Activated T-helper 1 cell treated with anti-CD3 and anti-CD28 coated beads, Interleukin-2, amount 50 U/mL, for 16 hours (primary cell): ENCODE measurements at regions not wholly inside any gene's neighbourhood (a gene's known extent, or its start where the extent isn't known, plus 50 kb on each side); places are given as distances from the start of the nearest gene placed in this dataset.
"Not testable (repeated sequence)": the region's sequence is repeated elsewhere in the genome, so short reads cannot be mapped to it uniquely, and the experiment has no call there.

ENCODE experiments used
- DNase-seq, 2 donors: peaks; one replicate each; pipeline ENCODE4 v3.0.0-alpha.2; 2020; ENCODE audit warnings: low read depth in 1 of 2, low spot score in 1 of 2

DNA sequence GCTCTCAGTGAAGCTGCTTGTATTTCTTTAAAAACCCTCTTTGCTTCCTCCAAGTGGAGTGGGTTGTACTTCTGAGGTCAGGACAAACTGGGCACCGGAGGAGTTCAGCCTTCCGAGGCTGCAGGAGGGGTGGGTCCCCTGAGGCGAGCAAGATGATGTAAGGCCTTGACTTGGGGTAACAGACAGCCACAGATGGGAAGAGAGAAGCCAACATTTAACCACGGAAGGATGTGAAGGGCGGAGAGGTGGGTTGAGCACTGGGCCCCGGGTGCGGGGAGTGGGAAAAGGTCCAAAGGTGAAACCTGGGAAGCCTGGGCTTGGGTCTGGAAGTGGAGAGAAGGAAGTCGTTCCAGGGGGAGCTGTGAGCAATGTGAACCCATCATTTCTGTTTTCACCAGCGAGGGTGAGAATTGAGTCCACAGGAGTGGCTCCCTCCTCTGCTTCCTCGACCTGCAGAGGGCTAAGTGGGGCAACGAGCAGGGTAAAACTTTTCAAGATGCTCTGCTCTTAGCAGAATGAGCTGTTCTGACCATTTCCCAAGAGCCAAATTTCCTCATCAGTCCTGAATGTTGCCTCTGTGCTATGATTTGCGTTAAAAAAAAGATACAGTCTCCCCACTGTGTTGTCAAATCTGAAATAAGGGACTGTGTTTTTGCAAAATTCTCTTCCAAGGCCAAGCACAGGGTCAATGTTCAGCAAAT is 137.7 kb upstream of the CRHR1 start:
- DNase-seq: no peak

DNA sequence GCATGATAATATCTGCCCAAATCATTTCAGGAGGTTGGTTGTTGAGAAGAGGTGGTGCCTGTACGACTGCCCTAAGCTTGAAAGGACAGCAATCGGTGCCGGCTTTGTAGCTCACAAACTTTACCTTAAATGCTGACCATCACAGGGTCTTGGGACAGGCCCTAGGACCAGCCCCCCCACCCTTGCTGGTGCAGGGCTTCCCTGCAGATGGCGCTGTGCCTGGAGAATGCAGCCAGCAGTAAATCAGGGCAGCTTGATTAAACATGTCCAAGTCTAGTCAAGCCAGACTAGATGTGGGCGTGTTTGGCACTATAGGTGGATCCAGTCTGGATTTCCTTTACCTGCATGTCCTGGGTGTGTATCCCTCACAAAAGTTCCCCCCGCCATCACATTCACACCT is 135.5 kb upstream of the CRHR1 start:
- no peak for DNase-seq

DNA sequence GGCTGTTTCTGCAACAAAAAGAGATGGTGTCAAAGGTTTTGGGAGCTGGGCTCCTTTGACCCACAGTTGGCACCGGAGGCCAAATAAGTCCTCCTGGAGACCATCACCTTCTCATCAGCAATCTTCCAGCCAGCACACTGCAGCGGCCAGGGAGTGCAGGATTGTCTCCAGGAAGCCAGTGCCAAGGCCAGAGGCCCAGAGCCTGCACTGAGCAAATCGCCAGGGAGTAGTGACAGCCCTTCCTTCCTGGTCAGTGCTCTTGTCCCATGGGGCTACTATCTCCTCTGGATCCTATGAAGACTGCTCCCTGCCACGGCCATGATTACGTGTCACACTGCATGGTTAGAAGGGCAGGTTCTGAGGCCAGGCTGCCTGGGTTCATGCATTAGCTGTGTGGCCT is 134.3 kb upstream of the CRHR1 start:
- DNase-seq: no peak

DNA sequence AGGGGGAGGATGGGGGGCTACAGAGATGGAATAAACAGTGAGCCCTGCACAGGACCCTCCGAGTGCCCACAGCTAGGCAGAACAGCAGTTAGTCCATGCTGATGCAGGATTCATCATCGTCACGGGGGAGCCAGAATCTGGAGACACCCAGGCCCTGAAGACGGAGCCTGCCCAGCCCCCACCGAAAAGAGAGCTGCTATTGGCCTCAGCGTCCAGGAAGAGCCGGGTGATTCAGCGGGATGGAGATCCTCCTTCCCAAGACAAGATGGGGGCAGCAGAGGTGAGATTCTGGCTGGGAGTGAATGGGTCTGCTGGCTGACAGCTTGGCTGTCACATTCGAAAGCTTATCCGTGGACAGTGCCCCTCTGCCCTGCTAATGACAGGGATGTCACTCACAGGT is 133.6 kb upstream of the CRHR1 start:
- no peak for DNase-seq

DNA sequence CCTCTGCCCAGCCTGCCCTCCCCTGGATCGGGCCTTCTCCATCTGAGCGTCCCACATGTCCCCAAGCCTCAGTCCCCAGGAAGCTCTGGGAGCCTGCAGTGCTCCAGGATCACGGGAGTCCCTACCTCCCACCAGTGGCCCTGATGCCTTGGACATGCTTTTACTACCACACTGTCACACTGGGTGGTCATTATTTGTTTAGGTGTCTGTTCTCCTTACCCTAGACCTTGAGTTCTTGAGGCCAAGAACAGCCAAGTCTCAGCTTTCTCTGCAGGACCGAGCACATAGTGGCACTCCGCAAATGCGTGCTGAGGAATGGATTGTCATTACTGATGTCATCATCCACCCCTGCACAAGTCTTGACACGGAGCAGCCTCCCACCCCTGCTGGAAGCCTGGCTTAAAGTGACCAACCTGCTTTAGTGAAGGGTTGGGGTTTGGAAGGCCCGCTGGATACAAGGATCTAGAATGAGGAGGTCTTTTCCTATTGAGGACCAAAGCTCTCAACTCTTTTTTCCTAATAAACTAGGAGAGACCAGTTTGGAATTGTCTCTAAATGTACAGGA is 132.9 kb upstream of the CRHR1 start:
- DNase-seq: no peak

DNA sequence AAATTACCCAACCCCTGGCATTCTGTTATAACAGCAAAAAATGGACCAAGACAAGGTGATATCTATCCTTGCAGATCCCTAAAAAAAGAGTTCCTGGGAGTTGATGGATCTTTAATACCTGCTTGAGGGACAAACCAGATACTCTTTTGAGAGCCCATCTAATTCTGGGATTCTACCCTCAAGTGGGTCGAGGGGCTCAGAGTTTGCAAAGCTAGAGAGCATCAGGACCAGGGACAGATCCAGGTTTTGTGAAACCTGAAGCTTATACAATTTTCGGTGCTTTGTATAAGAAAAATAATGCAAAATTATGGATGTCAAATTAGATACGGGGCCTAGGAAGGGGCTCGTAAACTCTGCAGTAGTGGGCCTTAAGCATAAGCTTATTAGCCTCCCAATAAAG is 130.5 kb upstream of the CRHR1 start:
- no peak for DNase-seq

DNA sequence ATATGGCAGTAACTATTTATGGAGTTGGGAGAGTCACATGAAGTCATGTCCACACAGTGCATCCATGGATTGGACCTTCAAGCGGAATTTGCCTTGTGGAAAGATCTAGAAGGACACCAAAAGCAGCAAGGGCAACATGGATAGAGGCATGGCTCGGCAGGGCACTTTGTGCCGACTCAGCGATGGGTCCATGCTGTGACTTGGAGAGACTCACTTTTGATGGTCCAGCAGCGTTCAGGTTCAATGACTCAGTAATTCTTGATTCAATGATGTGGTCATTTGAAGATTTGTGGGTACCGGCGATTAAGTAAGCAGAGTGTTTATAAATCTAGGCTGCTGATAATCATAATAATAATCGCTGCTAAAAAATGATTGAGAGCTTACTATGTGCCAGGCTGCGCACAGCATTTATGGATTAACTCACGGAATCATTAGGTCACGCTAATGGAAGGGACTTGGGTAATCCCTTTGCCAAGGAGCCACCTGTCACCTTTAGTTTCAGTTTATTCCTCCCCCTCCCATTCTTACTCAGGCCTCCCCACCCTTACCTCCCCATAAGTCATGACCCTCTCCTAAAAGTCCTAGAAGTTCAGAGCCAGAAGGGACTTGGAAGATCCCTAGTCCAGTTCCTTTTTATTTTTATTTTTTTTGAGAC is 127.5 kb upstream of the CRHR1 start:
- no peak for DNase-seq

DNA sequence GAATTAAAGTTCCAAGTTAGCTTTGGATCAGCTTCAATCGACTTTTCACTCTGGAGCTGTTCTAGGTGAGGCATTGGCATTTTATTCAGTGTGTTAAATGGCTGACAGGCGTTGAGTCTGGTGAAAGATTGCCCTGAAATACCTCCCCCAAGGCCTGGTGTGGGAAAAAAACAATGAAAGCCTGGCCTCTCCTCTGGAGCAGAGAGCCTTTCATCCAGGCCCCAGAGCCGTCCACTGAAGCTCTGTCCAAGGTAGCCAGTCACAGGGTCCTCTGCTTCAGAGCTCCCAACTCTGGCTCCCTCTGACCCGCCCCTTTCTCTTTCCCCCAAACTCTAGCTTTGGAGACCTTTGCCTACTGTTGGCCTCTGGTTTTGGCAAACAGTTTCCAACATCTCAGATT is 123.6 kb upstream of the CRHR1 start:
- no peak for DNase-seq

DNA sequence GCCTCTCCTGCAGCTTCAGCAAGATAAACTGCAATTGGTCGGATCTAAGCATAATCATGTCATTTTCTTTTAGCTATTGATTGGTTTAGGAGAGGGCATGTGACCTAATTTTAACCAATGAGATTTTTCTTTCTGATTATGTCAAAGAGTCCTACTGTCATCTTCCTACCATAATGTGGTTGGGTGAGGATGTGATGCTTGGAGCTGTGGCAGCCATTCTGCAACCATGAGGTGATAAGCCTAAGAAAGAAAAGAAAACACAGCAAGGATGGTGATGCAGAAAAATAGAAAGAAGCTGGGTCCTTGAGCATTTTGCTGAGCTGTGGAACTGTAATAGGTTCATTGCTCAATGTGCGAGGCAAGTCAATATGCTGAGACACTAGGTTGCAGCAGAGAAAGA is 121.7 kb upstream of the CRHR1 start:
- no peak for DNase-seq

DNA sequence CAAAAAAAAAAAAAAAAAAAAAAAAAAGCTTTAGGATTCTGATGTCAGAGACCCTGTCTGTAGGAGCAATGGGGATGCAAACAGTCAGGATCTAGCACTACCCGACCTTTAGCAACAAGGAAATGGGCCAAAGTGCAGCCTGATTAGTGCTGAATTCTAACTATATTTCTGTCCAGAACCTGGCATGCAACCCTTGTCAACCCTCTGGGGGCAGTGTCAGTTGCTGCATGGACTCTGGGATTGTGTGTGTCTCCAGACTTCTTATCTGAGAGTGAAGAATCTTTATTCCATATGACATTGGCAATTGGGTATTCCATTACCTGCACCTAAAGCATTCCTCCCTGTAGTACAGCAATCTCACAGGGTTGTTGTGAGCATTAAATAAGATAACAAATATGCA is 120.3 kb upstream of the CRHR1 start:
- no peak for DNase-seq

DNA sequence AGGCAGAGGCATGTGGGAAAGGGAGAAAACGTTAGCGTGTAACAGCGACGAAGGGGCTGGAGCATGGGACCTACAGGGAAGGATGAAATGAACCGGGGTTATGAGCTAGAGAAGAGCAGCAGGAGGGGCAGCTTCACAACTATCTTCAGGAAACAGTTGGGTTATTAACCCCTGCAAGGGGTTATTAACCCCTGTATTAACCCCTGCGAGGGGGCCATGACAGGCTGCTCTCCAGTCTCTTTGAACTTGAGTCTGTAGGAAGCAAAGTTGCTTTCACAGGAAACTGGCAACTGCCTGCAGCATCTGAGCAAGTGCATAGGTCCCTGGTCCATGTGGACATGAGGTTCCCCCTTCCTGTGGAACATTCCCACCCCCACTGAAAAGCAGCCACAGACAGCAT is 119.2 kb upstream of the CRHR1 start:
- DNase-seq: no peak

DNA sequence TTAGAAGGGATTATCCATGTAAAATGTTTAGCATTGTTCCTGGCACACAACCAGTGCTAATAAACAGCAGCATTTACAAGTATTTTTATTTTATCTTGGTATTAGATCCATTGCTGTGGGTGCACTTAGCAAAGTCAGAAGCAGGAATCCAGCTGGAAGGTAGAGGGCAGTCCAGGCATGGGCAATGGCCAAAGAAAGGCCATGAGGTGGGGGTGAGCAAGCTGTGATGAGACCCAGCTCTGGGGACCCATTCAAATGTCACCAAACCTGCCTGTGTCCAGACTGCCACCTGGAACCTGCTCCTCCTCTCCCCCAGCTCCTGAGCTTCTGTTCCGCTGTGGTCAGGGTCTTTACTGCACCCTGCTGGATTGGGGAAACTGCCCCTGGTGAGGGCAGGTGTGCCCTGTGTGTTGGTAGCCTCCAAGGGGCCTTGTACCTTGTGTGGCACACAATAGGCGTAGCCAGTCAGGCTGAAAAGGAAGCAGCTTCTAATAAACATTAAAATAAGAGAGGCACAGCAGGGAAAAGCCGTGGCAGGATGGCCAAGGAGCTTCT is 118.0 kb upstream of the CRHR1 start:
- no peak for DNase-seq

DNA sequence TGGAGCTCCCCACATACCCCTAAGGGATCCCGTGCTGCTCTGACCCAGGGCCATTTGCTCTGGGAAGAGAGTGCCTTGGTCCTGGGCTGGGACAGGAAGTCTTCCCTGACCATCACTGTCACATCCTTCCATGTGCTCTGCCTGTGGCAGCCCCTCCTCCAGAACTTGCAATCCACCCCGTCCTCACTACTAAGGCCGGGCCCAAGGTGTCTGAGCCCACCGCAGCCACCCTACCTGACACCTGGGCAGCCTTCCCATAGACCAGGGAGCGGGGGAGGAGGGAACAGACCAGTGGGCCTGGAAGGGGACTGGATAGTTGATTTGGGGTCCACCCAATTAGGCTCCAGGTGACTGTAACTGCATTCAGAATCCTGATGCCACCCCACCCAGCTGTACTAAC is 117.5 kb upstream of the CRHR1 start:
- DNase-seq: no peak

DNA sequence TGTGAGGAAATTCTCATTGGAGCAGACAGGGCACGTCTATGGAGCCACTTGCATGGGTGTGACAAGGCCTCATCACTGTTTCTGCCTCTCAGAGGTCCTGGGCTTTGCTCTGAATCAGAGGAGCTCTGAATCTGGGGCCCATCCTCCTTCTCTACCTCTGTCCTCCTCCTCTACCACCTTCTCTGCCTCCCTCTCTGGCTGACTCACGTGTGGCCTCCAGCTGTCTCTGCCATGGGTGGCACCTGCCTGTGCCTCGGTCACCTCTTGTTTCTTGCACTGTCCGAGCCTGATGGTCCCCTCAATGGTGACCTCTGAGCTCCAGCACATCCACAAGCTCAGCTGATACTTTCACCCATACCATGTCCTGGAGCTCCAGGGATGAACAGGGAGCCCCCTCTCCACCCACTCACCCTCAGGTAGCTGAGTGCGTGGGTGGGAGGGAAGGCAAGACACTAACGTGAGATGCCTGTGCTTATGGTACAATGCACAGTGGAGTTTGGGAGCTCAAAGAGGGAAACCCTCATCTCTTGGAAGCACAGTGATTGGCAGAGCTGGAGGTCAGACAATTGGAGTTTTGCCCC is 116.4 kb upstream of the CRHR1 start:
- no peak for DNase-seq

DNA sequence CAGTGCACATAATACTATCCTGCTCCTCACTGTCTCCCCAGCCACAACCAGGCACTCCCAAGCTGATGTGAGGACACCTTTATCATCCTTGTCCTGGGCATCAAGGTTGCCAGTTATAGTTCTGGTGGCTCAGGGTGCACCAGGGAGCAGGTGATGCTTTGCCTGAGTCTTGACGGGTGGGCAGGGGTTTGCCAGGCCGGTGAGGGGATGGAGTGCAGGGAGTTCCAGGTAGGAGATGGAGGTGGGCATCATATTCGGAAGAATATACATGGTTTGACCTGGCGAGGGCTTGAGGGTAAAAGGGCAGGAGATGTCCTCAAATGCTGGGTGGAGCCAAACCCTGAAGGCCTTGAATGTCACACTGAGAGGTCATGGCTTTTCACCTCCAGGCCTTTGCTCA is 115.8 kb upstream of the CRHR1 start:
- DNase-seq: no peak

DNA sequence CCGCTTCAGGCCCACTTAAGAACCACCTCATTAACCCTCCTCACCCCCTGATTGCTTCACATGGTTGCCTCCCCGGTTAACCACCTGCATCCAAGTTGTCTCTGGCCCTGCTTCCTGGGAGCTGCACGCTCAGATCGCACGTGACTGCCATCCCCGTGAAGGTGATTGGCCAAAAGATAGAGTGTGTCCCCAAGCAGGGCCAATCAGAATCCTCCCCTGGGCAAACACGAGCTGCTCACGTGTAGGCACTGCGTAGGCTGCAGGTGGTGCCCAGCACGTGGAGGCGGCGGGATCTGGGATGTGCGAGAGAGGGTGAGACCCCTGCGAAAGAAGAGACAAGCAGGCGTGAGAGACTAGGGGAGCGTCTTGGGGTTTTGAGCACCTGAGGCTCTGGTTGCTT is 111.8 kb upstream of the CRHR1 start:
- no peak for DNase-seq

DNA sequence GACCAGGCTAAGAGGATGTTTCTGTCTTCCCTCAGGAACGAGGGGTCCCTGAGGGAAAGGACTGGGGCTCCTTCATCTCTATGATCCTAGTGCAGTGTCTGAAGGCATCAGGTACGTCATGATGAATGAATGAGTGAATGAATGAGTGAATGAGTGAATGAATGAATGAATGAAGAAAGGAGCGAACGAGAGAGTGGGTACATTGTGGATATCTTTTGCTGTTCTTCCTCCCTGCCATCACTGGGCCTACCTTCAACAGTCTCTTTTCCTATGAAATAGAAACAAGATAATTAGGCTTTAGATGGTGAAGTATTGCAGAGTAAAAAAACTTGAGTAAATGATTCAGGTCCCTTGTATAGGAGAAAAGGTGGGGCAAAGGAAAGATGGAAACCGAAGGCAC is 111.3 kb upstream of the CRHR1 start:
- DNase-seq: no peak

DNA sequence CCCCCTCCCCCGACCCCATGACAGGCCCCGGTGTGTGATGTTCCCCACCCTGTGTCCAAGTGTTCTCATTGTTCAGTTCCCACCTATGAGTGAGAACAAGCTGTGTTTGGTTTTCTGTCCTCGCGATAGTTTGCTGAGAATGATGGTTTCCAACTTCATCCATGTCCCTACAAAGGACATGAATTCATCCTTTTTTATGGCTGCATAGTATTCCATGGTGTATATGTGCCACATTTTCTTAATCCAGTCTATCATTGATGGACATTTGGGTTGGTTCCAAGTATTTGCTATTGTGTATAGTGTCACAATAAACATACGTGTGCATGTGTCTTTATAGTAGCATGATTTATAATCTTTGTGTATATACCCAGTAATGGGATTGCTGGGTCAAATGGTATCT is 110.4 kb upstream of the CRHR1 start:
- DNase-seq: not testable (repeated sequence)

DNA sequence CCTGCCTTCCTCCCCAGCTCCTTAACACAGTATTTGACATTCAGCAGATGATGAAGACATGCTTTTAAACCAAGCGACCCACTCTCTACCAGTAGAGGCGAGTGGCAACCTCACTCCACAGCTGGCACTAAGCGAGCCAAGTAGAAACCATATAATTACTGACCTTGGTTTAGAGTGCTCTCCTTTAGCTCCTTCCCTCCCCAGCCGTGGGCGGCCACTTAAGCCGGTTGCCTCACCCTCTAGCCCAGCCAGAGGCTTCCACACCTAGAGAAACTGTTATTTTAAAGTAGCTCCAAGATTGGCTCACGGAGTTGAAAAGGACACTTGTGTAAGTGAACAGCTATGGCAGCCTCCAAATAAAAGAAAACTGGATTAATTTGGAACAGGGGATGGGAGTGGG is 109.1 kb upstream of the CRHR1 start:
- DNase-seq: no peak

DNA sequence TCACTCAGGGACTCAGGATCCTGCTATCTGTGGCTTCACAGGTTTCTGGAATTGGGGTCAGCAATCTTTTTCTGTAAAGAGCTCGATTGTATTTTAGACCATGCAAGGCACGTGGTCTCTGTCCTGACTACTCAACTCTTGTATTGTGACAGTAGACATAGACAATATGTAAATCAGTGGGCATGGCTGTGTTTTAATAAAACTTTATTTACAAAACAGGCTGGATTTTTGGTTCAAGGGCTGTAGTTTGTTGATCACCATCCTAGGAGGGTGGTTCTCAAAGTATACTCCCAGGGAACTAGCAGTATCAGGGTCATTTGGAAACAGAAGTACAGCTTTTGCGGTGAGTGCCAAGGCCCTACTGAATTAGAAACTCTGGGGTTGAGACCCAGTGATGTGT is 108.2 kb upstream of the CRHR1 start:
- no peak for DNase-seq

DNA sequence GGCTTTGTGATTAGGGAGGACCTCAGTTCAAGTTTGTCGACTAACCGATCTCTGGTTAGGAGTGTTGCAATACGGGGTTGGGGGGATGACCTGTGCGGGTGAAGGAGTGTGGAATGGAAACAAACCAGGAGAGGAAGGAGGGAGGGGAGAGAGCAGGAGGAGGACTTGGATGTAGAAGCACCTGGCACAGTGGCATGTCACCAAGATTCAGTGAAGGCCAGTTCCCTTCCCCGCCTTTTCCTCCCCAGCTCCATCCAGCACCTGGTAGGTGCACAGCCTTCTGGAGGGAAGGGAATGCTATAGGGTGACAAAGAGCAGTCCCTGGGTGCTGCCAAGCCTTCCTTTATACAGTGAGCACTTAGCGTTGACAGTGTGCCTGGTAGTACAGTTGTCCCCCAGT is 107.4 kb upstream of the CRHR1 start:
- DNase-seq: no peak

DNA sequence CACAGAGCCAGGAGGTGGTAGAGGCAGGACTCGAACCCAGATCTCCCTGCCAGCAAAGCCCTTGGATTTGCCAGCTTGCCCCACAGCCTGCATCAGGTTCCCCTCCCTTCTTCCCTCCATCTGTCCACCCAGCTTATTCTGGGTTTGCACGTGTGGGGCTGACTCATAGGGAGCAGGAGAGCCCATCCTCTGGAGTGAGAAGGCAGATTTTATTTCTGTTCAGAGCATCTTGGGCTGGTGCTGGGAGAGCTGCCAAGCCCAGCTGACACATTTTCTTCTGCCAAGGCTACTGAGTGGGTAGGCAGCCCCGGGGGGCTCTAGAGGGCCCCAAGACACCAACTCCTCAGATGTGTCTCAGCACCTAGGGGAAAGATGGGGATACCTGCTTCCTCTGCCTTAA is 106.3 kb upstream of the CRHR1 start:
- no peak for DNase-seq
